ENCODE measurements at regions not wholly inside any gene's neighbourhood (a gene's known extent, or its start where the extent isn't known, plus 50 kb on each side); places are given as distances from the start of the nearest gene placed in this dataset.

DNA sequence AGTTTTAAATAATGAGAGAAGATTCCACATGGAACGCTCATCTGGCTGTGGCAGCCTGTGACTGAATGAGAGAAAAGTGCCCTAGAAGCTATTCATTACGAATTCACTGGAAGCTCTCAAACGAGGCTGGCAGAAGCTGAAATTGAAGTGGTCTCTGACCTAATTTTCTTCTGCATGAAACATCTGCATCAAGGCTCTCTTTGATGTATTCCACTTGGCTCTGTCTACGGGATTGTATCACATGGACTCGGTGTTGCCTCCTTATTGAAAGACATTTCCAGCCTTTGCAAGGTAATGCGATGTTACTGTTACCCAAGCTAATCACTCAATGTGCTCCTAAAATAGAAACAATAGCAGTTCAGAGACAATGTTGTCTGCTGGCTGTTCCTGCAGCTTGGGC lies 246.9 kb upstream of the ZNF462 start:
- TF ChIP-seq EP300 (IDR thresholded peaks at IDR 0.05; ENCODE audit: borderline replicate concordance in 1 of 2, low read depth in 2 of 2, low read length in 2 of 2): no peak
- TF ChIP-seq POLR2A (IDR thresholded peaks at IDR 0.05; ENCODE audit: control extremely low read depth in 1 of 2, low read depth in 2 of 2, low read length in 2 of 2): no peak
- no peak for TF ChIP-seq BACH1 (IDR thresholded peaks at IDR 0.05; ENCODE audit: low read length)
- no peak for TF ChIP-seq JUN (IDR thresholded peaks at IDR 0.05; ENCODE audit: low read depth, low read length)
- no peak for TF ChIP-seq KDM1A (IDR thresholded peaks at IDR 0.05; ENCODE audit: borderline replicate concordance, low read length)
- no peak for TF ChIP-seq EGR1 (IDR thresholded peaks at IDR 0.05; ENCODE audit: borderline replicate concordance, low read depth, low read length)
- no peak for TF ChIP-seq CEBPB (IDR thresholded peaks at IDR 0.05; ENCODE audit: low read depth, low read length)

Measured in H1 (cell line).